OCI-M1 (cell line): ENCODE measurements at regions not wholly inside any gene's neighbourhood (a gene's known extent, or its start where the extent isn't known, plus 50 kb on each side); places are given as distances from the start of the nearest gene placed in this dataset.
"Not testable (repeated sequence)": the region's sequence is repeated elsewhere in the genome, so short reads cannot be mapped to it uniquely, and the experiment has no call there.

Source experiments
- DNase-seq: peaks from one replicate; lab custom pipeline; 2025; lab: John Stamatoyannopoulos, UW

GRCh38 chr3:171915275-171915674 lies 72.1 kb downstream of the TMEM212 start:
- DNase-seq, result no peak

GRCh38 chr3:171916888-171917287 lies 73.7 kb downstream of the TMEM212 start:
- no peak for DNase-seq

GRCh38 chr3:171922629-171923028 lies 79.5 kb downstream of the TMEM212 start:
- DNase-seq, result not testable (repeated sequence)

GRCh38 chr3:171923668-171924067 lies 80.5 kb downstream of the TMEM212 start:
- DNase-seq, result not testable (repeated sequence)

- not testable (repeated sequence) for DNase-seq
Observed at GRCh38 chr3:171924864-171925263, 81.7 kb downstream of the TMEM212 start.

- DNase-seq, result no peak
Observed at GRCh38 chr3:171932153-171932611, 89.0 kb downstream of the TMEM212 start.

GRCh38 chr3:171933441-171933840 lies 90.3 kb downstream of the TMEM212 start:
- no peak for DNase-seq

GRCh38 chr3:171935261-171936123 lies 92.3 kb downstream of the TMEM212 start:
- peak; percentile 43 for DNase-seq

GRCh38 chr3:171936191-171936841 lies 93.2 kb downstream of the TMEM212 start:
- DNase-seq, result no peak

GRCh38 chr3:171939578-171939977 lies 96.4 kb downstream of the TMEM212 start:
- no peak for DNase-seq

- DNase-seq, result no peak
Observed at GRCh38 chr3:171940151-171940649, 97.1 kb downstream of the TMEM212 start.

GRCh38 chr3:171943262-171944117 lies 95.9 kb upstream of the FNDC3B start:
- DNase-seq, result no peak

- DNase-seq, result no peak
Observed at GRCh38 chr3:171944118-171945016, 95.0 kb upstream of the FNDC3B start.

- DNase-seq, result no peak
Observed at GRCh38 chr3:171948674-171949073, 90.7 kb upstream of the FNDC3B start.

- no peak for DNase-seq
Observed at GRCh38 chr3:171949554-171949953, 89.8 kb upstream of the FNDC3B start.

- peak; percentile 13 for DNase-seq
Observed at GRCh38 chr3:171950373-171950772, 89.0 kb upstream of the FNDC3B start.

GRCh38 chr3:171951597-171951996 lies 87.8 kb upstream of the FNDC3B start:
- DNase-seq, result no peak

GRCh38 chr3:171953301-171954022 lies 85.9 kb upstream of the FNDC3B start:
- DNase-seq, result no peak

- no peak for DNase-seq
Observed at GRCh38 chr3:171954690-171955383, 84.5 kb upstream of the FNDC3B start.

GRCh38 chr3:171955598-171955997 lies 83.8 kb upstream of the FNDC3B start:
- DNase-seq, result no peak
